ENCODE measurements at regions not wholly inside any gene's neighbourhood (a gene's known extent, or its start where the extent isn't known, plus 50 kb on each side); places are given as distances from the start of the nearest gene placed in this dataset.

DNA sequence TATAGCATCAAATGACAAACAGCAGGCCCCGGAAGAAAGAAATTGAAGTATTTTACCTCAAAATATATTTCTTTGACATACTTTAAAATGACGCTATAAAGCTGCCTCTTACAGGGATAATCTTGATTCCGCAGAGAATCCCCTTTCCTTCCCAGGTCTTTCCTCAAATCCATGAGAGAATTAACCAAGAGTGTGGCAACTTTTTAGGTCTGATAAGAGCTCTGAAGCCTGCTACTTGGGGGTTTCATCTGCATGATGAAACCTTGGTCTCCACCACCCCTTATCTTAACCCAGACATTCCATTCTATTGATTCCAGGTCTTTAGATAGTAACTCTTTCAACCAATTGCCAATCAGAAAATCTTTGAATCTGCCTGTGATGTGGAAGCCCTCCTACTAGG lies 173.8 kb downstream of the CEMIP2 start:
- H3K4me1 ChIP-seq: no peaks in the 10 kb centered on the region
- no peaks in the 10 kb centered on the region for H4K20me1 ChIP-seq
- H3K9me3 ChIP-seq (replicated peaks in 1 of 11): no peaks in the 10 kb centered on the region
- no peaks in the 10 kb centered on the region for H3K36me3 ChIP-seq
- no peak overlapping the region for H3K9ac ChIP-seq
- no peaks in the 10 kb centered on the region for H3K27me3 ChIP-seq
- TF ChIP-seq Cebpa-rat (IDR thresholded peaks at IDR 0.05): no peak
- no peak overlapping the region for H3K4me3 ChIP-seq
- no peak overlapping the region for H3K4me2 ChIP-seq
- no peak overlapping the region for H3K27ac ChIP-seq

DNA sequence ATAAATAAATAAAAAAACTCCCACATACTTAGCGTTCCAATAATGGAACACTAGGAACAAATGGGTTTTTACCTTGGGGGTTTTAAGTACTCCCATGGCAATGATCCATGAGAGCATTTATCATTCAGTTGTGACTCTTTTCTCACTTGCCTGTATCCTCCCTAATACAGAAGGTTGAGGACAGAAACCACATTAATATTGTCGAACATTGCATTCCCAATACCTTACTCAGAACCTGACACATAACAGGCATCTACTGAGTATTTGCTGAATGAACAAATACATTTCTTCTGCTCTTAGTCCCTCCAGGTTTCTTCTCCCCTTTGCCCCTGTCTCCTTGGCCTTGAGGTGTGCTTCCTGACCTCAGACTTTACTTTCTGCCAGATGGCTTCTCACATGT lies 175.9 kb downstream of the CEMIP2 start:
- Histone ChIP-seq H3K9me3 (replicated peaks in 1 of 11) (no peaks in the 10 kb centered on the region), H3K36me3 (no peaks in the 10 kb centered on the region), H3K4me2 (no peak overlapping the region), H3K27ac (no peak overlapping the region), H3K27me3 (no peaks in the 10 kb centered on the region), H3K4me3 (no peak overlapping the region), H3K4me1 (peaks cover 0 to 5% (median 0%) of the 10 kb centered on the region in 10 experiments; a peak in 1 of 20 replicates), H4K20me1 (no peaks in the 10 kb centered on the region), H3K9ac (no peak overlapping the region)
- TF ChIP-seq Cebpa-rat (IDR thresholded peaks at IDR 0.05): no peak

GRCh38 chr9:71590362-71590761 lies 178.0 kb downstream of the CEMIP2 start:
- Histone ChIP-seq H3K9ac (no peak overlapping the region), H4K20me1 (no peaks in the 10 kb centered on the region), H3K27ac (no peak overlapping the region), H3K36me3 (no peaks in the 10 kb centered on the region), H3K4me3 (no peak overlapping the region), H3K9me3 (replicated peaks in 1 of 11) (no peaks in the 10 kb centered on the region), H3K27me3 (no peaks in the 10 kb centered on the region), H3K4me1 (peaks cover 0 to 5% (median 0%) of the 10 kb centered on the region in 10 experiments; a peak in 1 of 20 replicates), H3K4me2 (no peak overlapping the region)
- no peak for TF ChIP-seq Cebpa-rat (IDR thresholded peaks at IDR 0.05)

GRCh38 chr9:71589612-71590011 lies 178.7 kb downstream of the CEMIP2 start:
- Histone ChIP-seq H4K20me1 (no peaks in the 10 kb centered on the region), H3K9ac (no peak overlapping the region), H3K4me3 (no peak overlapping the region), H3K4me2 (peak overlapping the region in 3 of 11 experiments; percentile 12 to 33 (median 21); a peak in 2 of 22 replicates), H3K9me3 (replicated peaks in 1 of 11) (no peaks in the 10 kb centered on the region), H3K27ac (no peak overlapping the region), H3K36me3 (no peaks in the 10 kb centered on the region), H3K4me1 (peaks cover 0 to 5% (median 0%) of the 10 kb centered on the region in 10 experiments; a peak in 1 of 20 replicates), H3K27me3 (no peaks in the 10 kb centered on the region)
- TF ChIP-seq Cebpa-rat (IDR thresholded peaks at IDR 0.05): no peak

- no peak overlapping the region for H3K9ac ChIP-seq
- H4K20me1 ChIP-seq: no peaks in the 10 kb centered on the region
Observed at GRCh38 chr9:71587576-71588362, 180.5 kb downstream of the CEMIP2 start.

GRCh38 chr9:71583792-71584191 lies 184.5 kb downstream of the CEMIP2 start:
- Histone ChIP-seq H3K4me1 (no peaks in the 10 kb centered on the region), H3K4me2 (no peak overlapping the region), H3K36me3 (no peaks in the 10 kb centered on the region), H3K27ac (no peak overlapping the region), H3K9me3 (replicated peaks in 1 of 11) (no peaks in the 10 kb centered on the region), H3K4me3 (no peak overlapping the region), H4K20me1 (no peaks in the 10 kb centered on the region), H3K27me3 (no peaks in the 10 kb centered on the region), H3K9ac (no peak overlapping the region)
- TF ChIP-seq Cebpa-rat (IDR thresholded peaks at IDR 0.05): no peak

More at GRCh38 chr9:71587576-71588362, 180.5 kb downstream of the CEMIP2 start:
- no peak overlapping the region for H3K4me2 ChIP-seq
- H3K27ac ChIP-seq: no peak overlapping the region
- H3K27me3 ChIP-seq: no peaks in the 10 kb centered on the region
- H3K9me3 ChIP-seq (replicated peaks in 1 of 11): no peaks in the 10 kb centered on the region
- no peaks in the 10 kb centered on the region for H3K36me3 ChIP-seq
- H3K4me1 ChIP-seq: peaks cover 0 to 5% (median 0%) of the 10 kb centered on the region in 10 experiments; a peak in 1 of 20 replicates
- no peak for TF ChIP-seq Cebpa-rat (IDR thresholded peaks at IDR 0.05)
- H3K4me3 ChIP-seq: no peak overlapping the region

DNA sequence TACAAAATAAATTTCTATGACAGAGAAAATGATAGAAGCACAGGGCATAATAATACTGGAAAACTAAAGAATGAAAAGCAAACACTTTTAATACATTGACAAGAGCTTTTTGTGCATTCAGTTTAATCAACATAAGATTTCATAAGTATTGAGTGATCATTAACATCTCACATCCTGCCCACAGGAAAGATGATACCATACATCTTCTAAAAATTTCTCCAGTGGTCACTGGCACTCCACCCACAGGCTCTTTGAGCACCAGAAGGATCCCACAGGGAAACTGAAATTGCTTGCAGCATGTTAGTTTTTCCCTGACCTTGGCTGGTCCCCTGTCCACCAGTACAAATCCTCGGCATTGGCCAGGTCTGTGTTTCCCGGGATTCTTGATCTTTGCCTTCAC lies 186.0 kb downstream of the CEMIP2 start:
- no peak for TF ChIP-seq Cebpa-rat (IDR thresholded peaks at IDR 0.05)

DNA sequence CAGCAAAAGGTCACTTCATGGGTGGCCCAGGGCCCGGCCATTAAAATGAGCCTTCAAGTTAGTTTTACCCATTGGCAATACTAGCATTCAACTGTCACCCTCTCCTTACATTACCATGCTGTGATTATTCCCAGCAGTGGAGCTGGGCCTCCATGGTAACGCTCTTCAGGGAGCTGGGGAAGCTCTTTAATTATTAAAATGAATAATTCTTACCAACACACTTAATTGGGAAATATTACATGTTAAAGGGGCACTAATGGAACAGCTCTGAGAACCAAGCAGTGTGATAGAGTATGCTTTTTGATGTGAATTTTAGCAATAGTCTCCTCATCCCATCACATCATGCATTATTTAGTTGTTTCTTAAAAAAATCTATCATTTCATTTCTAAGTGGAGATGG lies 187.2 kb downstream of the CEMIP2 start:
- Histone ChIP-seq H3K27me3 (no peaks in the 10 kb centered on the region), H3K9ac (no peak overlapping the region), H3K4me1 (0 out of 20 replicates have a peak, but pooled peaks cover 0 to 4% (median 0%) of the 10 kb centered on the region in 10 experiments), H3K4me2 (no peak overlapping the region), H3K36me3 (no peaks in the 10 kb centered on the region), H3K4me3 (no peak overlapping the region), H4K20me1 (no peaks in the 10 kb centered on the region), H3K27ac (no peak overlapping the region), H3K9me3 (replicated peaks in 1 of 11) (no peaks in the 10 kb centered on the region)
- no peak for TF ChIP-seq Cebpa-rat (IDR thresholded peaks at IDR 0.05)

More for the DNA sequence above, 186.0 kb downstream of the CEMIP2 start:
- Histone ChIP-seq H3K9me3 (replicated peaks in 1 of 11) (no peaks in the 10 kb centered on the region), H4K20me1 (no peaks in the 10 kb centered on the region), H3K36me3 (no peaks in the 10 kb centered on the region), H3K4me2 (no peak overlapping the region), H3K4me3 (no peak overlapping the region), H3K9ac (no peak overlapping the region), H3K27ac (no peak overlapping the region), H3K27me3 (no peaks in the 10 kb centered on the region), H3K4me1 (0 out of 20 replicates have a peak, but pooled peaks cover 0 to 4% (median 0%) of the 10 kb centered on the region in 10 experiments)

GRCh38 chr9:71571186-71571585 lies 197.1 kb downstream of the CEMIP2 start:
- Histone ChIP-seq H3K4me1 (0 out of 20 replicates have a peak, but pooled peaks cover 0 to 6% (median 0%) of the 10 kb centered on the region in 10 experiments), H3K36me3 (no peaks in the 10 kb centered on the region), H3K27ac (no peak overlapping the region), H3K27me3 (no peaks in the 10 kb centered on the region), H3K9me3 (replicated peaks in 1 of 11) (no peaks in the 10 kb centered on the region), H3K9ac (no peak overlapping the region), H3K4me3 (no peak overlapping the region), H4K20me1 (no peaks in the 10 kb centered on the region), H3K4me2 (no peak overlapping the region)
- no peak for TF ChIP-seq Cebpa-rat (IDR thresholded peaks at IDR 0.05)

DNA sequence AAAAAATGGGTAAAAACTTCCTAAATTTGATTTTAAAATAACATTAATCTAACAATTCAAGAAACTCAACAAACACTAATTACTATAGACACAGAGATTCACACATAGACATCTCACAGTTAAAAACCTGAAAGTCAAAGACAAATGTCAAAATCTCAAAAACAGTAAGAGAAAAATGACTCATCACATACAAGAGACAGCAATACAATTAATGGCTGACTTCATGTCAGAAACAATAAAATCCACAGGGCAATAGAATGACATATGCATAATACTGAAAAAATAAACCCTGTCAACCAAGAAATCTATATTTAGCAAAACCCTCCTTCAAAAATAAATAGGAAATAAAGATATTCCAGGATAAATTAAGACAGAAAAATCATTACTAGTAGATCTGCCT lies 200.4 kb downstream of the CEMIP2 start:
- Histone ChIP-seq H3K36me3 (no peaks in the 10 kb centered on the region), H3K4me1 (0 out of 20 replicates have a peak, but pooled peaks cover 0 to 6% (median 0%) of the 10 kb centered on the region in 10 experiments), H3K27ac (no peak overlapping the region), H3K9ac (no peak overlapping the region), H3K4me3 (no peak overlapping the region), H4K20me1 (no peaks in the 10 kb centered on the region), H3K27me3 (no peaks in the 10 kb centered on the region), H3K9me3 (replicated peaks in 1 of 11) (no peaks in the 10 kb centered on the region), H3K4me2 (no peak overlapping the region)
- TF ChIP-seq Cebpa-rat (IDR thresholded peaks at IDR 0.05): no peak

Data from BLaER1 treated with 17β-estradiol and CSF1 and Interleukin-3, amounts not matched to agents 10 nM and 100 nM (cell line).